SK-N-SH (cell line): ENCODE measurements at regions not wholly inside any gene's neighbourhood (a gene's known extent, or its start where the extent isn't known, plus 50 kb on each side); places are given as distances from the start of the nearest gene placed in this dataset.

Experiments used
- CTCF ChIA-PET: fragments of 300-600, 350-600 bp; formaldehyde crosslinking; extraction: SDS; loops from one replicate; lab custom pipeline; 2021; lab: Yijun Ruan, JAX
- POLR2A ChIA-PET: fragments of 350-600 bp; sonication (Branson Sonifier 250); formaldehyde crosslinking; extraction: SDS; loops from one replicate; lab custom pipeline; 2020; ENCODE audit warnings: antibody characterized with exemption, inconsistent platforms; lab: Yijun Ruan, JAX
- DNase-seq: peaks from one replicate; pipeline ENCODE4 v3.0.0; 2012
- H2AFZ ChIP-seq: fragments of 200-600 bp; sonication (generic); 2 replicates; pipeline ENCODE4 v1.8.1; 2016; ENCODE audit warnings: antibody characterized with exemption, mild to moderate bottlenecking, low read depth
- H3F3A ChIP-seq: fragments of 200-600 bp; sonication (generic); replicated peaks from 2 replicates; pipeline ENCODE3; 2016; ENCODE audit warnings: antibody characterized with exemption, mild to moderate bottlenecking; ENCODE audit not compliant: insufficient read depth
- H3K27ac ChIP-seq, 2 experiments: fragments of 200-500 bp in 1 of 2; fragments of 200-600 bp in 1 of 2; sonication (Bioruptor generic) in 1 of 2; sonication (generic), shearing (Covaris generic) in 1 of 2; 2 replicates each; pipeline versions ENCODE4 v1.5.1 to v1.6.1; 2014 to 2016; ENCODE audit warnings: low read depth in 2 of 2, inconsistent platforms in 1 of 2, low read length in 1 of 2, mild to moderate bottlenecking in 1 of 2, mixed read lengths in 1 of 2
- H3K27me3 ChIP-seq: fragments of 200-600 bp; sonication (generic), shearing (Covaris generic); 2 replicates; pipeline ENCODE4 v1.6.1; 2016; ENCODE audit warnings: mixed run types; ENCODE audit not compliant: insufficient read depth
- H3K36me3 ChIP-seq, 2 experiments: fragments of 200-500 bp in 1 of 2; fragments of 200-600 bp in 1 of 2; sonication (Bioruptor generic) in 1 of 2; sonication (generic) in 1 of 2; replicated peaks in 1 of 2; 2 replicates each; pipeline versions ENCODE3 to v1.5.1; 2014 to 2016; ENCODE audit warnings: low read length in 1 of 2, mild to moderate bottlenecking in 1 of 2; ENCODE audit not compliant: insufficient read depth in 2 of 2, control insufficient read depth in 1 of 2
- H3K4me1 ChIP-seq, 2 experiments: fragments of 200-500 bp in 1 of 2; fragments of 200-600 bp in 1 of 2; sonication (Bioruptor generic) in 1 of 2; sonication (generic), shearing (Covaris generic) in 1 of 2; 2 replicates each; pipeline versions ENCODE4 v1.5.1 to v1.6.1; 2014 to 2016; ENCODE audit warnings: low read depth in 1 of 2, low read length in 1 of 2, mixed run types in 1 of 2; ENCODE audit not compliant: insufficient read depth in 2 of 2, control insufficient read depth in 1 of 2
- H3K4me2 ChIP-seq: fragments of 200-600 bp; sonication (generic), shearing (Covaris generic); 2 replicates; pipeline ENCODE4 v1.6.1; 2017; ENCODE audit warnings: mixed run types
- H3K4me3 ChIP-seq, 2 experiments: fragments of 200-500 bp in 1 of 2; fragments of 200-600 bp in 1 of 2; sonication (Bioruptor generic) in 1 of 2; sonication (generic), shearing (Covaris generic) in 1 of 2; 2 replicates each; pipeline versions ENCODE4 v1.5.1 to v1.8.1; 2014 to 2016; ENCODE audit warnings: low read depth in 2 of 2, inconsistent platforms in 1 of 2, low read length in 1 of 2, mild to moderate bottlenecking in 1 of 2, mixed read lengths in 1 of 2, moderate library complexity in 1 of 2
- H3K79me2 ChIP-seq: fragments of 200-600 bp; sonication (generic); 2 replicates; pipeline ENCODE4 v1.8.1; 2017; ENCODE audit warnings: mild to moderate bottlenecking; ENCODE audit not compliant: insufficient read depth
- H3K9ac ChIP-seq: fragments of 200-600 bp; sonication (generic); 2 replicates; pipeline ENCODE4 v1.6.1; 2017; ENCODE audit warnings: mixed run types
- H3K9me2 ChIP-seq: fragments of 200-600 bp; sonication (generic); 2 replicates; pipeline ENCODE4 v1.6.1; 2017; ENCODE audit warnings: mixed run types
- H3K9me3 ChIP-seq: fragments of 200-600 bp; sonication (generic); 2 replicates; pipeline ENCODE4 v1.6.1; 2017; ENCODE audit warnings: mixed run types, mild to moderate bottlenecking, moderate library complexity
- H4K20me1 ChIP-seq: fragments of 200-600 bp; sonication (generic); 2 replicates; pipeline ENCODE4 v1.6.1; 2017; ENCODE audit warnings: mild to moderate bottlenecking, mixed run types; ENCODE audit not compliant: insufficient read depth
- FOSL2 ChIP-seq: IDR thresholded peaks from 2 replicates; pipeline ENCODE4 v1.4.0; 2012; ENCODE audit warnings: low read depth, mild to moderate bottlenecking, moderate library complexity, borderline replicate concordance
- FOXM1 ChIP-seq: IDR thresholded peaks from 2 replicates; pipeline ENCODE4 v1.4.0; 2012; ENCODE audit warnings: low read depth, mild to moderate bottlenecking
- GATA2 ChIP-seq: sonication (generic); formaldehyde crosslinking; IDR thresholded peaks from 2 replicates; pipeline ENCODE4 v1.5.0; 2020; ENCODE audit warnings: mild to moderate bottlenecking, missing genetic modification reagents
- JUND ChIP-seq: IDR thresholded peaks from 2 replicates; pipeline ENCODE4 v1.4.0; 2012
- MAX ChIP-seq: IDR thresholded peaks from 2 replicates; pipeline ENCODE4 v1.4.0; 2012; ENCODE audit warnings: low read depth
- MEF2A ChIP-seq: IDR thresholded peaks from 2 replicates; pipeline ENCODE4 v1.4.0; 2012; ENCODE audit warnings: low read depth, borderline replicate concordance
- MXI1 ChIP-seq: IDR thresholded peaks from 2 replicates; pipeline ENCODE4 v1.6.1; 2012; ENCODE audit warnings: mild to moderate bottlenecking, low read depth, low read length, improper control_type of control experiment
- PBX3 ChIP-seq: IDR thresholded peaks from 2 replicates; pipeline ENCODE4; 2012
- POLR2AphosphoS5 ChIP-seq: IDR thresholded peaks from 2 replicates; pipeline ENCODE4 v1.6.1; 2012; ENCODE audit warnings: low read depth, low read length
- RCOR1 ChIP-seq: fragments of 150-350 bp; IDR thresholded peaks from 2 replicates; pipeline ENCODE4 v1.6.1; 2017; ENCODE audit warnings: antibody characterized with exemption, low read length
- RFX5 ChIP-seq: IDR thresholded peaks from 2 replicates; pipeline ENCODE4 v1.6.1; 2012; ENCODE audit warnings: mild to moderate bottlenecking, improper control_type of control experiment, low read length
- SMC3 ChIP-seq: IDR thresholded peaks from 2 replicates; pipeline ENCODE4 v1.6.1; 2012; ENCODE audit warnings: low read depth, low read length, improper control_type of control experiment
- TCF12 ChIP-seq: IDR thresholded peaks from 2 replicates; pipeline ENCODE4 v1.4.0; 2012
- TEAD4 ChIP-seq: IDR thresholded peaks from 2 replicates; pipeline ENCODE4 v1.4.0; 2012; ENCODE audit warnings: mild to moderate bottlenecking, borderline replicate concordance; ENCODE audit not compliant: insufficient read depth
- USF1 ChIP-seq: IDR thresholded peaks from 2 replicates; pipeline ENCODE4 v1.4.0; 2012; ENCODE audit warnings: low read depth, borderline replicate concordance
- YY1 ChIP-seq: IDR thresholded peaks from 2 replicates; pipeline ENCODE4 v1.4.0; 2012; ENCODE audit warnings: low read depth, mild to moderate bottlenecking
- ZBTB33 ChIP-seq: IDR thresholded peaks from 2 replicates; pipeline ENCODE4 v1.4.0; 2012; ENCODE audit warnings: low read depth, borderline replicate concordance
- WGBS: methylation state at CpG from one replicate; pipeline ENCODE4 v1.1.6; 2017; ENCODE audit warnings: low lambda C conversion rate; 5-methylcytosine and 5-hydroxymethylcytosine counted together

GRCh38 chr9:95817205-95817604, 58.3 kb upstream of the ERCC6L2 start:
- H3K9ac ChIP-seq, result no peak overlapping the region
- no peak overlapping the region for H3K4me3 ChIP-seq
- H3K4me2 ChIP-seq, result no peak overlapping the region
- H3K4me1 ChIP-seq, result peaks cover 0 to 8% of the 10 kb centered on the region in 2 experiments; a peak in 1 of 4 replicates
- DNase-seq, result no peak
- 94% methylated on average over 6 of the region's 6 CpGs for WGBS
- H3K9me2 ChIP-seq, result no peaks in the 10 kb centered on the region
- TF ChIP-seq TCF12 (no peak), GATA2 (CRISPR knock-in tag) (no peak), MAX (no peak), MEF2A (no peak), PBX3 (no peak), YY1 (no peak), JUND (no peak), RFX5 (no peak), MXI1 (no peak), FOXM1 (no peak), POLR2AphosphoS5 (no peak), RCOR1 (no peak), ZBTB33 (no peak), TEAD4 (no peak), USF1 (no peak), FOSL2 (no peak), SMC3 (no peak)
- H3K79me2 ChIP-seq, result no peaks in the 10 kb centered on the region
- H3K36me3 ChIP-seq, result no peaks in the 10 kb centered on the region
- H3K9me3 ChIP-seq, result no peaks in the 10 kb centered on the region
- no peaks in the 10 kb centered on the region for H3F3A ChIP-seq
- no peaks in the 10 kb centered on the region for H4K20me1 ChIP-seq
- no peaks in the 10 kb centered on the region for H3K27me3 ChIP-seq
- POLR2A ChIA-PET, result no interaction called here
- no peak overlapping the region for H2AFZ ChIP-seq
- H3K27ac ChIP-seq, result no peak overlapping the region
- CTCF ChIA-PET, result interaction anchor here (1.0 kb wide), 1 partner anchor 310 kb away, joined by 3 read pairs; no protein-coding TSS in a partner anchor
